ENCODE measurements at regions not wholly inside any gene's neighbourhood (a gene's known extent, or its start where the extent isn't known, plus 50 kb on each side); places are given as distances from the start of the nearest gene placed in this dataset.

- Histone ChIP-seq H3K36me3 (no peaks in the 10 kb centered on the region), H3K27ac (replicated peaks in 1 of 4) (no peak overlapping the region), H3K27me3 (no peaks in the 10 kb centered on the region), H3K4me3 (no peak overlapping the region), H3K9me3 (no peaks in the 10 kb centered on the region), H3K4me1 (no peaks in the 10 kb centered on the region)
- intact Hi-C loops (cut with DNase I): no loop called here
- TF ChIP-seq EP300 (IDR thresholded peaks at IDR 0.05): no peak
- no peak for TF ChIP-seq POLR2A (IDR thresholded peaks at IDR 0.05; ENCODE audit: low read depth)
- TF ChIP-seq, protein P1, sequence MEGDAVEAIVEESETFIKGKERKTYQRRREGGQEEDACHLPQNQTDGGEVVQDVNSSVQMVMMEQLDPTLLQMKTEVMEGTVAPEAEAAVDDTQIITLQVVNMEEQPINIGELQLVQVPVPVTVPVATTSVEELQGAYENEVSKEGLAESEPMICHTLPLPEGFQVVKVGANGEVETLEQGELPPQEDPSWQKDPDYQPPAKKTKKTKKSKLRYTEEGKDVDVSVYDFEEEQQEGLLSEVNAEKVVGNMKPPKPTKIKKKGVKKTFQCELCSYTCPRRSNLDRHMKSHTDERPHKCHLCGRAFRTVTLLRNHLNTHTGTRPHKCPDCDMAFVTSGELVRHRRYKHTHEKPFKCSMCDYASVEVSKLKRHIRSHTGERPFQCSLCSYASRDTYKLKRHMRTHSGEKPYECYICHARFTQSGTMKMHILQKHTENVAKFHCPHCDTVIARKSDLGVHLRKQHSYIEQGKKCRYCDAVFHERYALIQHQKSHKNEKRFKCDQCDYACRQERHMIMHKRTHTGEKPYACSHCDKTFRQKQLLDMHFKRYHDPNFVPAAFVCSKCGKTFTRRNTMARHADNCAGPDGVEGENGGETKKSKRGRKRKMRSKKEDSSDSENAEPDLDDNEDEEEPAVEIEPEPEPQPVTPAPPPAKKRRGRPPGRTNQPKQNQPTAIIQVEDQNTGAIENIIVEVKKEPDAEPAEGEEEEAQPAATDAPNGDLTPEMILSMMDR (IDR thresholded peaks at IDR 0.05): no peak
- TF ChIP-seq POLR2AphosphoS5 (IDR thresholded peaks at IDR 0.05): no peak
- 93% methylated on average over 6 of the region's 6 CpGs for WGBS
- DNase-seq (ENCODE audit: extremely low spot score): no peak
These were observed 180.8 kb downstream of the GAS1 start for GRCh38 chr9:86766511-86766910.

DNA sequence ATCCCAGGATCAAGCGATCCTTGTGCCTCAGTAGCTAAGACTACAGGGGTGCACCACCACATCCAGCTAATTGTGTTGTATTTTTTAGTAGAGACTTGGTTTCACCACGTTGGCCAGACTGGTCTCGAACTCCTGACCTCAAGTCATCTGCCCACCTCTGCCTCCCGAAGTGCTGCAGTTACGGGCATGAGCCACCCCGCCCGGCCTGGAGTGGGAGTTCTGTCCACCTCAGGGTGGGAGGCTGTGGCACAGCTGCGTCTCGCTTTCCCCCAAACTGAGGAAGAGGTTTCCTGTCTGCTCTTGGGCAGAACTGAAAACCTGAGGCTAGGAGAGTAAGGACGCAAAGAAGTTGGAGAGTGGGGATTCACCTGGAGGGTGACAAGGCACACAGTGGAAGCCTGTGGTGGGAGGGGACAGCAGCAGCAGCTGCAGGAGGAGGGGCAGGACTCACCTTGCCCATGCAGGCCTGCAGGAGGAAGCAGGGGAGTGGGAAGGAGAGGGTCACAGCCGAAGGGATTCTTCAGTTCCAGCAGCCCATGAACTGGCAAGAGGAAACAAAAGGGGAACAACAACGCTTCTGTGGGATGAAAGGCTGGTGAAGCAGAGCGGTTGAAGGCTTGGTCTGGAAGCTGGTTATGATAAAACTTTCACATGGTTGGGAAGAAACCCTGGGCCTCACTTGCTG, 181.4 kb downstream of the GAS1 start:
- DNase-seq (ENCODE audit: extremely low spot score): peak; percentile 83
- H3K27me3 ChIP-seq: no peaks in the 10 kb centered on the region
- TF ChIP-seq POLR2AphosphoS5 (IDR thresholded peaks at IDR 0.05): no peak
- no peak for TF ChIP-seq POLR2A (IDR thresholded peaks at IDR 0.05; ENCODE audit: low read depth)
- TF ChIP-seq EP300 (IDR thresholded peaks at IDR 0.05): no peak
- TF ChIP-seq, protein P1 (IDR thresholded peaks at IDR 0.05): no peak
- no peaks in the 10 kb centered on the region for H3K9me3 ChIP-seq
- 87% methylated on average over 12 of the region's 13 CpGs for WGBS
- no peaks in the 10 kb centered on the region for H3K4me1 ChIP-seq
- H3K36me3 ChIP-seq: no peaks in the 10 kb centered on the region
- H3K27ac ChIP-seq (replicated peaks in 1 of 4): no peak overlapping the region
- intact Hi-C loops (cut with DNase I): no loop called here
- no peak overlapping the region for H3K4me3 ChIP-seq

DNA sequence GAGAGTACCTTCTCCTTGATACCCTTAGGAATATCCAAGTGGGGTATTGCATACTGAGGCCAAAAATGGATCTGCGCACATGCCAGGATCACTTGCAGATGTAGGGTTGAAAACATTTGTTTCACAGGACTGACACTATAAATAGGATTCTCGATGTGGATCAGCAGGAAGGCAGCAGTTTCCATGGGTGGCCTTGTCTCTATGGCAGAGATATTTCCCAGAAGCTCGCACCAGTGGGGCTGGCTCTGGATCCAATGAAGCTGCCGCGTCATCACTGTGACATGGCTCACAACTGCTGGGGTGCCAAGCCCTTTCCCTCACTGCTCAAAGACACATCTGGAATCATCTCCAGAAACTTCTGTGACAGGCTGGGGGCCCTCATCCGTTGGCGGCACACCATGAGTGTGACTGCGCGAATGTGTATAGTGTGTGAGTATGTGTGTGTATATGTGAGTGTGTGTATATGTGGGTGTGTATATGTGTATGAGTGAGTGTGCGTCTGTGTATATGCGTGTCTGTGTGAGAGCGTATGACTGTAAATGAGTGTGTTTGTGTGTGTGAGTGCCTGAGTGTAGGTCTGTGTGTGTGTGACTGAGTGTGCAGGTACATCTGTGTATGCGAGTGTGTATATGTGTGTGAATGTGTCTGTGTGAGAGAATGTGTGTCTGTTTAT, 182.5 kb downstream of the GAS1 start:
- 89% methylated on average over 13 of the region's 13 CpGs for WGBS
- no peak overlapping the region for H3K27ac ChIP-seq (replicated peaks in 1 of 4)
- TF ChIP-seq, protein P1 (IDR thresholded peaks at IDR 0.05): no peak
- TF ChIP-seq EP300 (IDR thresholded peaks at IDR 0.05) (no peak), POLR2AphosphoS5 (IDR thresholded peaks at IDR 0.05) (no peak), POLR2A (IDR thresholded peaks at IDR 0.05; ENCODE audit: low read depth) (no peak)
- DNase-seq (ENCODE audit: extremely low spot score): peak; percentile 29
- H3K27me3 ChIP-seq: no peaks in the 10 kb centered on the region
- intact Hi-C loops (cut with DNase I): no loop called here
- H3K9me3 ChIP-seq: no peaks in the 10 kb centered on the region
- H3K36me3 ChIP-seq: no peaks in the 10 kb centered on the region
- no peak overlapping the region for H3K4me3 ChIP-seq
- H3K4me1 ChIP-seq: no peaks in the 10 kb centered on the region

DNA sequence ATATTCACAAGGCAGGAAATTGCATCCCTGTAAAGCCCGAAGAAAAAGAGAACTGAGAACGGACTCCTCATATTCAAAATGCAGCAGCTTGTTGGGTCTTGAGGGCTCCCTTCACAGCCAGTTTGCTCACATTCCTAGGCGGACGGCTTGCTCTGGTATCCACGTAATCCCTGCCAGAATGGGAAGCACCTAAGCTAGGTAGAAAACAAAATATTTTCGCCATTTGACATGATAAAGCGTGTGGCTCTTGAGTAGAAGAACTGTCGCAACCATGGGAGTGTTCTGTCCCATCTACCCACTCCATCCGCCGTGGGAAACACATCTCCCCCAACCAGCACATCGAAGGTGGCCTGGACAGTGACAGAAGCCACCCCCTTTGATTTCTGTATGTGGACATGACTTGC, 183.1 kb downstream of the GAS1 start:
- no peaks in the 10 kb centered on the region for H3K27me3 ChIP-seq
- TF ChIP-seq EP300 (IDR thresholded peaks at IDR 0.05) (no peak), POLR2AphosphoS5 (IDR thresholded peaks at IDR 0.05) (no peak), POLR2A (IDR thresholded peaks at IDR 0.05; ENCODE audit: low read depth) (no peak)
- TF ChIP-seq, protein P1 (IDR thresholded peaks at IDR 0.05): no peak
- intact Hi-C loops (cut with DNase I): no loop called here
- no peaks in the 10 kb centered on the region for H3K9me3 ChIP-seq
- no peaks in the 10 kb centered on the region for H3K36me3 ChIP-seq
- WGBS: 84% methylated on average over 11 of the region's 11 CpGs
- no peaks in the 10 kb centered on the region for H3K4me1 ChIP-seq
- DNase-seq (ENCODE audit: extremely low spot score): peak; percentile 81
- H3K27ac ChIP-seq (replicated peaks in 1 of 4): no peak overlapping the region
- H3K4me3 ChIP-seq: no peak overlapping the region

All from esophagus muscularis mucosa (tissue), 4 donors.